Neural cell (in vitro differentiated cells): ENCODE measurements at regions not wholly inside any gene's neighbourhood (a gene's known extent, or its start where the extent isn't known, plus 50 kb on each side); places are given as distances from the start of the nearest gene placed in this dataset.

ENCODE experiments used
- H2AFZ ChIP-seq: fragments of 200-600, 300-800 bp; sonication (generic), shearing (Covaris generic); 2 replicates; pipeline ENCODE4 v1.6.0; 2014; ENCODE audit warnings: low read depth, mild to moderate bottlenecking, antibody characterized with exemption, low read length, moderate library complexity
- H3F3A ChIP-seq: fragments of 200-600 bp; shearing (Covaris generic); 2 replicates; pipeline ENCODE4 v1.6.1; 2016; ENCODE audit warnings: mild to moderate bottlenecking, moderate library complexity, mixed read lengths, antibody characterized with exemption, low read length; ENCODE audit not compliant: insufficient read depth, poor library complexity, severe bottlenecking
- H3K27ac ChIP-seq: fragments of 200-600, 300-800 bp; sonication (generic), shearing (Covaris generic); 2 replicates; pipeline ENCODE4 v1.5.1; 2014; ENCODE audit warnings: mild to moderate bottlenecking, low read length, moderate library complexity
- H3K27me3 ChIP-seq: fragments of 300-800, 200-600 bp; sonication (generic), shearing (Covaris generic); 2 replicates; pipeline ENCODE4 v1.6.0; 2014; ENCODE audit warnings: mild to moderate bottlenecking, low read depth, low read length, moderate library complexity; ENCODE audit not compliant: insufficient read depth
- H3K36me3 ChIP-seq: fragments of 300-800, 200-600 bp; sonication (generic), shearing (Covaris generic); 2 replicates; pipeline ENCODE4 v1.5.1; 2014; ENCODE audit warnings: mild to moderate bottlenecking, antibody characterized with exemption, low read length, moderate library complexity; ENCODE audit not compliant: insufficient read depth
- H3K4me2 ChIP-seq: fragments of 300-800, 200-600 bp; sonication (generic), shearing (Covaris generic); 2 replicates; pipeline ENCODE4 v1.6.0; 2014; ENCODE audit warnings: mild to moderate bottlenecking, low read length
- H3K4me3 ChIP-seq: fragments of 300-800, 200-600 bp; sonication (generic), shearing (Covaris generic); 2 replicates; pipeline ENCODE4 v1.5.1; 2014; ENCODE audit warnings: mild to moderate bottlenecking, low read length, moderate library complexity
- H3K79me2 ChIP-seq: fragments of 200-600 bp; shearing (Covaris generic); replicated peaks from 2 replicates; pipeline ENCODE4 v1.6.0; 2014; ENCODE audit warnings: mild to moderate bottlenecking, low read length, moderate library complexity; ENCODE audit not compliant: insufficient read depth
- H3K9ac ChIP-seq: fragments of 300-800, 200-600 bp; sonication (generic), shearing (Covaris generic); 2 replicates; pipeline ENCODE4 v1.6.1; 2016; ENCODE audit warnings: mild to moderate bottlenecking, low read length, mixed read lengths
- H3K9me2 ChIP-seq: fragments of 200-600 bp; shearing (Covaris generic); 2 replicates; pipeline ENCODE4 v1.6.1; 2016; ENCODE audit warnings: mild to moderate bottlenecking, low read length, mixed read lengths; ENCODE audit not compliant: insufficient read depth
- H3K9me3 ChIP-seq: fragments of 200-600, 300-800 bp; sonication (generic), shearing (Covaris generic); 2 replicates; pipeline ENCODE4 v1.6.1; 2016; ENCODE audit warnings: mild to moderate bottlenecking, mixed run types, low read length, moderate library complexity, mixed read lengths
- H4K20me1 ChIP-seq: fragments of 200-600 bp; shearing (Covaris generic); 2 replicates; pipeline ENCODE4 v1.6.1; 2016; ENCODE audit warnings: mild to moderate bottlenecking, mixed run types; ENCODE audit not compliant: insufficient read depth
- EP300 ChIP-seq: fragments of 450-650 bp; conservative IDR thresholded peaks from 2 replicates; pipeline ENCODE4 v1.6.1; 2014; ENCODE audit warnings: antibody characterized with exemption, mild to moderate bottlenecking, moderate library complexity; ENCODE audit not compliant: poor library complexity, severe bottlenecking
- EZH2 ChIP-seq: fragments of 200-600, 300-800 bp; shearing (Covaris generic), sonication (generic); IDR thresholded peaks from 2 replicates; pipeline ENCODE4 v1.6.1; 2014; ENCODE audit warnings: antibody characterized with exemption, low read length, borderline replicate concordance, mild to moderate bottlenecking; ENCODE audit not compliant: insufficient read depth, poor library complexity, severe bottlenecking
- MXI1 ChIP-seq: fragments of 450-650 bp; conservative IDR thresholded peaks from 2 replicates; pipeline ENCODE4 v1.6.1; 2014; ENCODE audit warnings: antibody characterized with exemption, mild to moderate bottlenecking; ENCODE audit not compliant: poor library complexity, severe bottlenecking
- POLR2AphosphoS5 ChIP-seq: IDR thresholded peaks from 2 replicates; pipeline ENCODE4 v1.6.1; 2012
- RAD21 ChIP-seq: fragments of 450-650 bp; conservative IDR thresholded peaks from 2 replicates; pipeline ENCODE4 v1.6.1; 2014; ENCODE audit warnings: antibody characterized with exemption, mild to moderate bottlenecking, moderate library complexity
- SMC3 ChIP-seq: fragments of 450-650 bp; conservative IDR thresholded peaks from 2 replicates; pipeline ENCODE4 v1.6.1; 2014; ENCODE audit warnings: antibody characterized with exemption, mild to moderate bottlenecking, moderate library complexity; ENCODE audit not compliant: poor library complexity
- TAF1 ChIP-seq: IDR thresholded peaks from 2 replicates; pipeline ENCODE4 v1.6.1; 2012; ENCODE audit warnings: low read depth
- TF ChIP-seq, protein P1 (sequence below): IDR thresholded peaks from 2 replicates; pipeline ENCODE4 v1.6.1; 2012; ENCODE audit warnings: borderline replicate concordance
- TF ChIP-seq, protein P2 (sequence below): fragments of 450-650 bp; IDR thresholded peaks from 2 replicates; pipeline ENCODE4 v1.5.1; 2014; ENCODE audit warnings: antibody characterized with exemption, mild to moderate bottlenecking, moderate library complexity; ENCODE audit not compliant: poor library complexity, severe bottlenecking

DNA sequence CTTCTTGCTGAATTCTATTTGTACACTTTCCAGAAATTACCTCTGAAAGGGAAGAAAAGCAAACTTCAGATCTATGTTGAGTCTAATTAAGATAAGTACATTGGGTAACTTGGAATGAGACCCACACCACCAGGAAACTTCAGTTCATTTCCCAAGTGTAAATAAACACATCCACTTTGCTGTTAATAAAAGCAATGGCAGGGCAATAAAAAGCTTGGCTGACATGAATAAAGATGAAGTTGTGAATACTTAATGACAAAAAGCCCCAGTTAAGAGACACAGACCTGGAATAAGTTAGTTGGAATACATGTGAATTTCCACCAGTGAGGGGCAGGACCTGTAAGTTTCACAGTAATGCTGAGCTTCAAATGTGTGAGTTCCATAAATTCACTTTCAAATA is 83.3 kb downstream of the MEX3B start:
- Histone ChIP-seq H3K9me3 (no peaks in the 10 kb centered on the region), H3K36me3 (no peaks in the 10 kb centered on the region), H3K27me3 (no peaks in the 10 kb centered on the region), H4K20me1 (no peaks in the 10 kb centered on the region), H3K27ac (no peak overlapping the region), H3F3A (no peaks in the 10 kb centered on the region), H3K4me2 (no peak overlapping the region), H3K4me3 (no peak overlapping the region), H3K9me2 (no peaks in the 10 kb centered on the region), H3K9ac (no peak overlapping the region), H2AFZ (no peak overlapping the region), H3K79me2 (no peaks in the 10 kb centered on the region)
- TF ChIP-seq RAD21 (no peak), MXI1 (no peak), EZH2 (no peak), POLR2AphosphoS5 (no peak), EP300 (no peak), SMC3 (no peak), TAF1 (no peak)
- TF ChIP-seq, protein P1, sequence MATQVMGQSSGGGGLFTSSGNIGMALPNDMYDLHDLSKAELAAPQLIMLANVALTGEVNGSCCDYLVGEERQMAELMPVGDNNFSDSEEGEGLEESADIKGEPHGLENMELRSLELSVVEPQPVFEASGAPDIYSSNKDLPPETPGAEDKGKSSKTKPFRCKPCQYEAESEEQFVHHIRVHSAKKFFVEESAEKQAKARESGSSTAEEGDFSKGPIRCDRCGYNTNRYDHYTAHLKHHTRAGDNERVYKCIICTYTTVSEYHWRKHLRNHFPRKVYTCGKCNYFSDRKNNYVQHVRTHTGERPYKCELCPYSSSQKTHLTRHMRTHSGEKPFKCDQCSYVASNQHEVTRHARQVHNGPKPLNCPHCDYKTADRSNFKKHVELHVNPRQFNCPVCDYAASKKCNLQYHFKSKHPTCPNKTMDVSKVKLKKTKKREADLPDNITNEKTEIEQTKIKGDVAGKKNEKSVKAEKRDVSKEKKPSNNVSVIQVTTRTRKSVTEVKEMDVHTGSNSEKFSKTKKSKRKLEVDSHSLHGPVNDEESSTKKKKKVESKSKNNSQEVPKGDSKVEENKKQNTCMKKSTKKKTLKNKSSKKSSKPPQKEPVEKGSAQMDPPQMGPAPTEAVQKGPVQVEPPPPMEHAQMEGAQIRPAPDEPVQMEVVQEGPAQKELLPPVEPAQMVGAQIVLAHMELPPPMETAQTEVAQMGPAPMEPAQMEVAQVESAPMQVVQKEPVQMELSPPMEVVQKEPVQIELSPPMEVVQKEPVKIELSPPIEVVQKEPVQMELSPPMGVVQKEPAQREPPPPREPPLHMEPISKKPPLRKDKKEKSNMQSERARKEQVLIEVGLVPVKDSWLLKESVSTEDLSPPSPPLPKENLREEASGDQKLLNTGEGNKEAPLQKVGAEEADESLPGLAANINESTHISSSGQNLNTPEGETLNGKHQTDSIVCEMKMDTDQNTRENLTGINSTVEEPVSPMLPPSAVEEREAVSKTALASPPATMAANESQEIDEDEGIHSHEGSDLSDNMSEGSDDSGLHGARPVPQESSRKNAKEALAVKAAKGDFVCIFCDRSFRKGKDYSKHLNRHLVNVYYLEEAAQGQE: no peak
- TF ChIP-seq, protein P2, sequence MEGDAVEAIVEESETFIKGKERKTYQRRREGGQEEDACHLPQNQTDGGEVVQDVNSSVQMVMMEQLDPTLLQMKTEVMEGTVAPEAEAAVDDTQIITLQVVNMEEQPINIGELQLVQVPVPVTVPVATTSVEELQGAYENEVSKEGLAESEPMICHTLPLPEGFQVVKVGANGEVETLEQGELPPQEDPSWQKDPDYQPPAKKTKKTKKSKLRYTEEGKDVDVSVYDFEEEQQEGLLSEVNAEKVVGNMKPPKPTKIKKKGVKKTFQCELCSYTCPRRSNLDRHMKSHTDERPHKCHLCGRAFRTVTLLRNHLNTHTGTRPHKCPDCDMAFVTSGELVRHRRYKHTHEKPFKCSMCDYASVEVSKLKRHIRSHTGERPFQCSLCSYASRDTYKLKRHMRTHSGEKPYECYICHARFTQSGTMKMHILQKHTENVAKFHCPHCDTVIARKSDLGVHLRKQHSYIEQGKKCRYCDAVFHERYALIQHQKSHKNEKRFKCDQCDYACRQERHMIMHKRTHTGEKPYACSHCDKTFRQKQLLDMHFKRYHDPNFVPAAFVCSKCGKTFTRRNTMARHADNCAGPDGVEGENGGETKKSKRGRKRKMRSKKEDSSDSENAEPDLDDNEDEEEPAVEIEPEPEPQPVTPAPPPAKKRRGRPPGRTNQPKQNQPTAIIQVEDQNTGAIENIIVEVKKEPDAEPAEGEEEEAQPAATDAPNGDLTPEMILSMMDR: no peak

DNA sequence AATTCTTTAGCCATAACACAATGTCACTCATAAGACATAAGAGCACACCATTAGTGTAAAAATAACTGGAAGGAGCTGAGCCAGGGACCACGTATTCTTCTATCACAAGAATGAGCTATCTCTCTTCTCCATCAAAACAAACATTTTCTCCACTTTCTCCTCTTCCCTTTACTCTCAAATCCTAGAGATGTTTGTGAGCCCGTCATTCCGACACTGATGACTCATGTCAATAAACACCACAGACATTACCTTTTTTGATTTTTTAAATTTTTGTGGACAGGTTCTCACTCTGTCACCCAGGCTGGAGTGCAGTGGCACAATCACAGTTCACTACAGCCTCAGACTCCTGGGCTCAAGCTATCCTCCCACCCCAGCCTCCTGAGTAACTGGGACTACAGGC is 86.6 kb downstream of the MEX3B start:
- no peaks in the 10 kb centered on the region for H3K9me2 ChIP-seq
- no peaks in the 10 kb centered on the region for H3F3A ChIP-seq
- H3K4me2 ChIP-seq: no peak overlapping the region
- H3K36me3 ChIP-seq: no peaks in the 10 kb centered on the region
- no peaks in the 10 kb centered on the region for H4K20me1 ChIP-seq
- no peak overlapping the region for H2AFZ ChIP-seq
- no peaks in the 10 kb centered on the region for H3K27me3 ChIP-seq
- H3K9ac ChIP-seq: no peak overlapping the region
- no peak for TF ChIP-seq TAF1
- no peaks in the 10 kb centered on the region for H3K79me2 ChIP-seq
- H3K9me3 ChIP-seq: no peaks in the 10 kb centered on the region
- H3K27ac ChIP-seq: no peak overlapping the region
- H3K4me3 ChIP-seq: no peak overlapping the region

DNA sequence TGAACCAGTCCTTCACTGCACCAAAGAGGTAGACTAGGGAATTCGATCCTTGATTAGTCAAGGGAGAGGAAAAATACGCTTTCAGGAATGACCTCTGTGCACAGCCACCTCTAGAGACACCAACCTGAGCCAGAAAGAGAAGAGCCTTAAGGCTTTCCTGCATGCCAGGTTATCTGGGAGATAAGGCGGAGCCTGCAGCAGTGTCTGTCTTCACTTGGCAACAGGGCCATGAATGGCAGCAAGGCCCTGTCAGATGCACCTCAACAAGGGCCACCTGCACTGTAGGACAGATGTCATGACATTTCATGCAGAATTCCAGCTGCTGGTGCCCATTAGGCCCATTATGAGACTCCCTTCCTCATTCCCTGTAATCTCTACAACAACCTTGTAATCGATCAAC is 88.1 kb downstream of the MEX3B start:
- no peak for TF ChIP-seq MXI1
- H3K4me2 ChIP-seq: no peak overlapping the region
- no peaks in the 10 kb centered on the region for H4K20me1 ChIP-seq
- no peak overlapping the region for H3K27ac ChIP-seq
- H3K9me3 ChIP-seq: no peaks in the 10 kb centered on the region
- H3K27me3 ChIP-seq: no peaks in the 10 kb centered on the region
- no peak overlapping the region for H3K9ac ChIP-seq
- no peak overlapping the region for H3K4me3 ChIP-seq
- H3K9me2 ChIP-seq: no peaks in the 10 kb centered on the region
- H3K79me2 ChIP-seq: no peaks in the 10 kb centered on the region
- no peak overlapping the region for H2AFZ ChIP-seq
- H3K36me3 ChIP-seq: no peaks in the 10 kb centered on the region
- no peaks in the 10 kb centered on the region for H3F3A ChIP-seq
